Upper lobe of right lung (tissue), 1 donor: ENCODE measurements at regions not wholly inside any gene's neighbourhood (a gene's known extent, or its start where the extent isn't known, plus 50 kb on each side); places are given as distances from the start of the nearest gene placed in this dataset.

Experiments
- ATAC-seq: fragments of 200-7000 bp; cut with Tn5 transposase; one replicate; pipeline ENCODE4 v1.9.1; 2020; ENCODE audit warnings: mild to moderate bottlenecking, moderate library complexity
- DNase-seq: peaks from one replicate; pipeline ENCODE4 v3.0.0-alpha.2; 2020
- H3K27ac ChIP-seq: fragments of 200-600 bp; one replicate; pipeline ENCODE4 v1.8.0; 2022
- H3K27me3 ChIP-seq: fragments of 200-600 bp; one replicate; pipeline ENCODE4 v1.8.0; 2022; ENCODE audit warnings: mild to moderate bottlenecking
- H3K36me3 ChIP-seq: fragments of 200-600 bp; one replicate; pipeline ENCODE4 v1.8.0; 2022
- H3K4me1 ChIP-seq: fragments of 200-600 bp; one replicate; pipeline ENCODE4 v1.8.0; 2022
- H3K4me3 ChIP-seq: fragments of 200-600 bp; one replicate; pipeline ENCODE4 v1.8.0; 2022; ENCODE audit warnings: mild to moderate bottlenecking
- H3K9me3 ChIP-seq: fragments of 200-600 bp; one replicate; pipeline ENCODE4 v1.8.0; 2022
- CTCF ChIP-seq: fragments of 200-600 bp; IDR thresholded peaks from one replicate; pipeline ENCODE4 v1.8.0; 2022; ENCODE audit warnings: antibody characterized with exemption
- intact Hi-C: fragments of 100-400 bp; cut with DNase I; formaldehyde crosslinking; loops from one replicate; pipeline ENCODE4 v1.11.0; 2022
- donor health status: DM: no; HTN: yes; CAD: no; lungs with severe emphysema.

GRCh38 chr7:19206721-19207120 is 61.5 kb upstream of the FERD3L start:
- no peaks in the 10 kb centered on the region for H3K27me3 ChIP-seq
- no peak for ATAC-seq
- H3K36me3 ChIP-seq = no peaks in the 10 kb centered on the region
- H3K4me3 ChIP-seq = no peak overlapping the region
- intact Hi-C loops = no loop called here
- H3K27ac ChIP-seq = no peak overlapping the region
- no peak for TF ChIP-seq CTCF
- no peak for DNase-seq
- no peaks in the 10 kb centered on the region for H3K9me3 ChIP-seq
- no peaks in the 10 kb centered on the region for H3K4me1 ChIP-seq

GRCh38 chr7:19203686-19204085 is 58.5 kb upstream of the FERD3L start:
- DNase-seq (no peak), ATAC-seq (no peak)
- intact Hi-C loops = no loop called here
- Histone ChIP-seq H3K36me3 (no peaks in the 10 kb centered on the region), H3K27ac (no peak overlapping the region), H3K27me3 (no peaks in the 10 kb centered on the region), H3K4me3 (no peak overlapping the region), H3K4me1 (no peaks in the 10 kb centered on the region), H3K9me3 (no peaks in the 10 kb centered on the region)
- TF ChIP-seq CTCF = no peak

- intact Hi-C loops = no loop called here
- Histone ChIP-seq H3K36me3 (no peaks in the 10 kb centered on the region), H3K27me3 (no peaks in the 10 kb centered on the region), H3K4me3 (no peak overlapping the region), H3K27ac (no peak overlapping the region), H3K4me1 (no peaks in the 10 kb centered on the region), H3K9me3 (no peaks in the 10 kb centered on the region)
- ATAC-seq (no peak), DNase-seq (no peak)
- no peak for TF ChIP-seq CTCF
These were observed 57.4 kb upstream of the FERD3L start for GRCh38 chr7:19202599-19202998.
